Activated T-cell treated with anti-CD3 and anti-CD28 coated beads, Interleukin-2, amount 50 U/mL, for 72 hours (primary cell): ENCODE measurements at regions not wholly inside any gene's neighbourhood (a gene's known extent, or its start where the extent isn't known, plus 50 kb on each side); places are given as distances from the start of the nearest gene placed in this dataset.

Source experiments
- ATAC-seq, 2 donors: fragments of 150-1000 bp; cut with Tn5 transposase; replicated peaks in 1 of 2; 2 replicates each; pipeline ENCODE4 v1.10.0; 2021; ENCODE audit warnings: moderate library complexity in 2 of 2, mild to moderate bottlenecking in 1 of 2
- DNase-seq, 2 donors: peaks; one replicate each; pipeline ENCODE4 v3.0.0; 2021 to 2022; ENCODE audit warnings: mixed read lengths in 1 of 2
- H3K27ac Mint-ChIP-seq: one replicate; pipeline ENCODE4 v1.8.0; 2022; ENCODE audit warnings: mild to moderate bottlenecking, moderate library complexity, mixed read lengths
- H3K27me3 Mint-ChIP-seq: one replicate; pipeline ENCODE4 v1.8.0; 2022; ENCODE audit warnings: low read depth, mixed read lengths
- H3K36me3 Mint-ChIP-seq, 2 donors: one replicate each; pipeline ENCODE4 v1.8.0; 2022; ENCODE audit warnings: mixed read lengths in 2 of 2, mild to moderate bottlenecking in 1 of 2; ENCODE audit not compliant: insufficient read depth in 2 of 2
- H3K4me1 Mint-ChIP-seq: one replicate; pipeline ENCODE4 v1.8.0; 2022; ENCODE audit warnings: low read depth, mixed read lengths
- H3K4me3 Mint-ChIP-seq, 2 donors: one replicate each; pipeline ENCODE4 v1.8.0; 2022; ENCODE audit warnings: mild to moderate bottlenecking in 2 of 2, mixed read lengths in 2 of 2, moderate library complexity in 2 of 2
- H3K9me3 Mint-ChIP-seq, 2 donors: one replicate each; pipeline ENCODE4 v1.8.0; 2022; ENCODE audit warnings: mixed read lengths in 2 of 2

- Mint-ChIP-seq H3K9me3 (peaks cover 6 to 12% of the 10 kb centered on the region in 2 donors), H3K36me3 (no peaks in the 10 kb centered on the region), H3K4me1 (no peaks in the 10 kb centered on the region), H3K27ac (no peak overlapping the region), H3K4me3 (no peak overlapping the region), H3K27me3 (no peaks in the 10 kb centered on the region)
- DNase-seq, result no peak
- ATAC-seq, result no peak
Observed at GRCh38 chr10:130464426-130464825, 328.2 kb downstream of the GLRX3 start.

DNA sequence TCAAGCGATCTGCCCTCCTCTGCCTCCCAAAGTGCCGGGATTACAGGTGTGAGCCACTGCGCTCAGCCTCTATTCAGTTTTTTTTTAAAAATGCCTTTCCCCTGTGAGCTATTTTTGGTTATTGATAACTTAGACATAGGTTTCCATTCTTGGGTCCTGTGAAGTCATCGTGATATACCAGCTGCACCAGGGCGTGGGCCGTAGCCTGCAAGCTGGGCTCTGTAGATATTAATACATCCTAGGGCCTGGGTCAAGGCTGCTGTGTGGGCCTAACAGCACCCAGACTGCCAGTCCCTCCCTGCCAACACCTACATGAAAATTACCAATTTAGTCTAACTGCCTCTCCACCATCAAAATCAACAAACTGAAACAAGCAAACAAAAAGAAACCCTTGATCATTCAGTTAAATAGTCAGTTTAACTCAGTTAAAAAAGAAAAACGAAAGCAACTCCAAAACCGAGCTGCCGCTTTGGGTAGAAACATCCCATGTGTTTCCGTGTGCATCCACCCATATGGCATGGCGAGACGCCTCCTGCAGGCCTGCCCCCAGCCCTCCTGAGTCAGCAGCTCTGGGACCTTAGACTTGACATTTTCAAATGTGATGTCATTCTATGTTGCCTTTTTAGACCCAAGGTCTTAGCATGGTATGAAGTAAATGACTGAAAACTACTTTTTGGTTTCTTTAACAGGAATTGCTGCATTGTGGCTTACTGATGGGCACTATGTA, 330.2 kb downstream of the GLRX3 start:
- Mint-ChIP-seq H3K4me3 (no peak overlapping the region), H3K9me3 (peaks cover 11 to 16% of the 10 kb centered on the region in 2 donors), H3K4me1 (no peaks in the 10 kb centered on the region), H3K27me3 (no peaks in the 10 kb centered on the region), H3K36me3 (no peaks in the 10 kb centered on the region), H3K27ac (no peak overlapping the region)
- DNase-seq (no peak), ATAC-seq (no peak)

DNA sequence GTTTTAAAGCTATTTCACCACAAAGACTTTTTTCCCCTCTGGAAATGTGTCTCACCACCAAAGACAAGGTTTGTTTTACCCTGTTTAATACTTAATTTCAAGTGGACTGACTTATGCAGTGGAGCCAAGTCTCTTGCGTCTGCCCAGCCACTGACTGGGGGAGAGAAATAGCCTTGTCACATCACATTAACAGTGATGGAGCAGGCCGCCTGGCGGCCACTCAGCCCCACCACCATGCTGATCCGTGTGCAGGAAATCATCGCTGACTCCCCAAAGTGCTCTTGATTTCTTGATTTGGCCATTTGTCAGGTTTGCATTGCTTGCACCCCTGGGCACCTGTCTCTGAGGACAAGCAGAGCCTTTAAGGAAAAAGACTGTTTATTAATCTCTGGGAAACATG, 334.1 kb downstream of the GLRX3 start:
- DNase-seq (no peak), ATAC-seq (no peak)
- Mint-ChIP-seq H3K4me3 (no peak overlapping the region), H3K9me3 (peaks cover 16% of the 10 kb centered on the region in 2 donors), H3K27me3 (no peaks in the 10 kb centered on the region), H3K4me1 (no peaks in the 10 kb centered on the region), H3K27ac (no peak overlapping the region), H3K36me3 (no peaks in the 10 kb centered on the region)

DNA sequence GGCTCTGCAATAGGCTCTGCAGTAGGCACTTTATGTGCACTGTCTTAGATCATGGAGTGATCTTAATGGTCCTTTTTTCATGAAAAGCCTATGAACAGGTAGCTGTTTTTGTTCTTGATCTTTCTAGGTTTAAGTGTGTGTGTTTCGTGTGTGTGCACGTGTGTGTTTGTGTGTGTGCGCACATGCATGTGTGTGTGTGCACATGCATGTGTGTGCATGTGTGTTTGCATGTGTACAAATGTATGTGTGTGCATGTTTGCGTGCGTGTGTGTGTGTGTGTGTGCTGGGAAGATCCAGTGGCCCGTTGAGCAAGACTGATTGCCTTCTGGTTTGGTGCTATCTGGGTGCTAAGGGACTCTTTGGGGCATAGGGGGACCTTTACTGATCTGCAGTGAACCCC, 334.8 kb downstream of the GLRX3 start:
- DNase-seq, result no peak
- Mint-ChIP-seq H3K4me1 (no peaks in the 10 kb centered on the region), H3K36me3 (no peaks in the 10 kb centered on the region), H3K27ac (no peak overlapping the region), H3K4me3 (no peak overlapping the region), H3K27me3 (no peaks in the 10 kb centered on the region), H3K9me3 (peaks cover 16% of the 10 kb centered on the region in 2 donors)
- ATAC-seq, result no peak

DNA sequence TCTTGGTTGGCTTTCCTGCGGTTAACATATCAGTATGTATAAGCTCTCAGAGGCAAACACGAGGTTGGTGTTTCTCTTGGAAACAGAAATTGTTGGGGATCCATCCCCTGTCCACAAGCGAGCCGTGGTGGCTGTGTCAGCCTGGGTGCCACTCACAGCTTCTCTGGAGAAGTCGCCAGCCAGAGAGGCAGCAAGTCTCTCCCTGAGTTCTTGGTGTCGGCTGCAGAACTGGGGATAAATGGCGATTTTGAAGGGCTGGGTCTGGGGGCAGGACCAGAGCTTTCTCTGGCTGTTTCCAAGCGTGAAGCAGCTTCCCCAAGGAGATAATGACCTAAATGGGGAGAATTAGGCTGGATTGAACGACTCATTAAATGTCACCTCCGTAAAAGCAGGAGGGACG, 335.3 kb downstream of the GLRX3 start:
- H3K36me3 Mint-ChIP-seq, result no peaks in the 10 kb centered on the region
- H3K9me3 Mint-ChIP-seq, result peaks cover 16% of the 10 kb centered on the region in 2 donors
- H3K4me3 Mint-ChIP-seq, result no peak overlapping the region
- H3K27me3 Mint-ChIP-seq, result no peaks in the 10 kb centered on the region
- no peaks in the 10 kb centered on the region for H3K4me1 Mint-ChIP-seq
- ATAC-seq (no peak), DNase-seq (no peak)
- no peak overlapping the region for H3K27ac Mint-ChIP-seq

DNA sequence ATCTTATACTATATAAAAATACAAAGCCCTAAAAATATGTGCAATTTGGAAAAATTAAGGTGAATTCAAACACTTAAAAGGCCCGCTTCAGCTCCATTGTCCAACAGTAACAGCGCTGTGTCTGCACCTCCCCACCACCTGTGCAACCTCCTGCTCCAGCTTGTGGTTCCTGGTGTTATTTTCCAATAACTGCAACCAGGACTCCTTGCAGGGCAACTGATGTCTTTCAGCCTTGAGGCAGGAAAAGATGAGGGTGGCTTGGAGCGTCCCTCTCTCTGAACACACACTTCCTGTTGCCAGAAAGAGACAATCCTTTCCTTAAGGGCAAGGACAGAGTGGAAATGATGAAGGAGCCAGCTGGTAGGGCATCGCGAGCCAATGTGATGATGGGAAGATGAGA, 336.0 kb downstream of the GLRX3 start:
- H3K27ac Mint-ChIP-seq, result no peak overlapping the region
- H3K36me3 Mint-ChIP-seq, result no peaks in the 10 kb centered on the region
- no peaks in the 10 kb centered on the region for H3K4me1 Mint-ChIP-seq
- H3K27me3 Mint-ChIP-seq, result no peaks in the 10 kb centered on the region
- DNase-seq, result no peak
- H3K9me3 Mint-ChIP-seq, result peaks cover 12 to 14% of the 10 kb centered on the region in 2 donors
- ATAC-seq, result no peak
- no peak overlapping the region for H3K4me3 Mint-ChIP-seq

GRCh38 chr10:130474591-130474990, 338.4 kb downstream of the GLRX3 start:
- no peak overlapping the region for H3K4me3 Mint-ChIP-seq

GRCh38 chr10:130477360-130477759, 341.2 kb downstream of the GLRX3 start:
- H3K27me3 Mint-ChIP-seq, result no peaks in the 10 kb centered on the region
- DNase-seq (no peak), ATAC-seq (no peak)
- peaks cover 0 to 4% of the 10 kb centered on the region in 2 donors for H3K9me3 Mint-ChIP-seq
- H3K27ac Mint-ChIP-seq, result no peak overlapping the region
- H3K36me3 Mint-ChIP-seq, result no peaks in the 10 kb centered on the region
- no peaks in the 10 kb centered on the region for H3K4me1 Mint-ChIP-seq
- H3K4me3 Mint-ChIP-seq, result no peak overlapping the region

More at GRCh38 chr10:130474591-130474990, 338.4 kb downstream of the GLRX3 start:
- ATAC-seq (no peak), DNase-seq (no peak)
- Mint-ChIP-seq H3K36me3 (no peaks in the 10 kb centered on the region), H3K27ac (no peak overlapping the region), H3K27me3 (no peaks in the 10 kb centered on the region), H3K4me1 (no peaks in the 10 kb centered on the region), H3K9me3 (peaks cover 2 to 9% of the 10 kb centered on the region in 2 donors)

GRCh38 chr10:130479146-130479545, 343.0 kb downstream of the GLRX3 start:
- Mint-ChIP-seq H3K27ac (no peak overlapping the region), H3K4me3 (no peak overlapping the region), H3K36me3 (no peaks in the 10 kb centered on the region), H3K4me1 (no peaks in the 10 kb centered on the region), H3K9me3 (no peaks in the 10 kb centered on the region), H3K27me3 (no peaks in the 10 kb centered on the region)
- DNase-seq (no peak), ATAC-seq (no peak)

GRCh38 chr10:130479926-130480325, 343.7 kb downstream of the GLRX3 start:
- Mint-ChIP-seq H3K27ac (no peak overlapping the region), H3K36me3 (no peaks in the 10 kb centered on the region), H3K4me1 (no peaks in the 10 kb centered on the region), H3K4me3 (no peak overlapping the region), H3K9me3 (no peaks in the 10 kb centered on the region), H3K27me3 (no peaks in the 10 kb centered on the region)
- no peak for ATAC-seq
- no peak for DNase-seq

GRCh38 chr10:130480491-130480890, 344.3 kb downstream of the GLRX3 start:
- H3K36me3 Mint-ChIP-seq, result no peaks in the 10 kb centered on the region
- H3K4me1 Mint-ChIP-seq, result no peaks in the 10 kb centered on the region
- no peak overlapping the region for H3K27ac Mint-ChIP-seq
- no peaks in the 10 kb centered on the region for H3K9me3 Mint-ChIP-seq
- no peaks in the 10 kb centered on the region for H3K27me3 Mint-ChIP-seq
- no peak overlapping the region for H3K4me3 Mint-ChIP-seq
- ATAC-seq (no peak), DNase-seq (no peak)

DNA sequence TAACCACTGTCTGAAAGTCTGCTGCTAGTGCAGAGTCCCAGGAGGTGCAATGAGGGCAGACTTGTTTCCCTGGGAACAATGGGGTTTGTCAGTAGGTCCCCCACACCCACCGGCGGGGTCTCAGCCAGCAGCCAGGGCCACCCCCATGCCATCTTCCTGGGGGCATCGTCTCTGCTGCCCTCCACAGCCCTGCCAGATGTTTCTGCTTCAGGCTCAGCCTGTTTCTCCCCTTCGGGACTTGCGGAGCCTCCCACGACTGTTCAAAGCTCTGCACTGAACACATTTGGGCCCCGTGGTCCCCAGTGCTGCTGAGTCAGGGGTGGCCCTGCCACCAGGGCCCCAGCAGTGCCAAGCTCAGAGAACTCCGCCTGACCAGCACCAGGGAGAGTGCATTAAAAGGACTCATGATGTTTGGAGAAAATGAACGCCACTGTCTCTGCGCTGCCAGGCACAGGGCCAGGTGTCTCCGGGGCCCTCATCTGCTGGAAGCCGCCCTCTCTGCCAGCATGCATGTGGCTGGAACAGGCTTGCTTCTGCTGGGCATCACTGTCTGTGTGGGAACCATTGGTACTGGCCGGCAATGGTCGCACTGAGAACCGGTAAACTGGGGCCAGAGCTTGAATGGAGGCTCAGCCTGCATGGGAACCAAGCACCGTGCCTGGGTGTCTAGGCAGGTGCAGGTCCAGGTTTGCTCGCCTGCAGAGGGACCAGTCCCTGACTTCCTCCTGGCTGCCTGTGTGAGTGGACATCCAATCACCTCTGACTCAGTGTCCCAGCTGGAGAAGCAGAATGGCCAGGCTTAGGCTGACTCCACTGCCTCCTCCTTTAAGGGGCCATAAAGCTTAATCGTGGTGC, 345.1 kb downstream of the GLRX3 start:
- H3K9me3 Mint-ChIP-seq, result no peaks in the 10 kb centered on the region
- no peak overlapping the region for H3K4me3 Mint-ChIP-seq
- ATAC-seq, result no peak
- no peak overlapping the region for H3K27ac Mint-ChIP-seq
- H3K27me3 Mint-ChIP-seq, result no peaks in the 10 kb centered on the region
- H3K4me1 Mint-ChIP-seq, result no peaks in the 10 kb centered on the region
- DNase-seq, result no peak
- no peaks in the 10 kb centered on the region for H3K36me3 Mint-ChIP-seq

- Mint-ChIP-seq H3K4me3 (no peak overlapping the region), H3K9me3 (no peaks in the 10 kb centered on the region), H3K27me3 (no peaks in the 10 kb centered on the region), H3K4me1 (no peaks in the 10 kb centered on the region), H3K36me3 (no peaks in the 10 kb centered on the region), H3K27ac (no peak overlapping the region)
- no peak for DNase-seq
- no peak for ATAC-seq
Observed at GRCh38 chr10:130481936-130482335, 345.7 kb downstream of the GLRX3 start.
